OCI-LY3 (cell line): ENCODE measurements at regions not wholly inside any gene's neighbourhood (a gene's known extent, or its start where the extent isn't known, plus 50 kb on each side); places are given as distances from the start of the nearest gene placed in this dataset.

ENCODE experiments used
- H2AFZ ChIP-seq: fragments of 200-600, 300-600 bp; shearing (Covaris generic); 2 replicates; pipeline ENCODE4 v1.6.0; 2014; ENCODE audit warnings: antibody characterized with exemption, low read depth, low read length
- H3K27ac ChIP-seq: fragments of 200-600, 300-600 bp; sonication (generic); 2 replicates; pipeline ENCODE4 v1.5.1; 2014; ENCODE audit warnings: mild to moderate bottlenecking, low read length, moderate library complexity, mixed read lengths
- H3K27me3 ChIP-seq: fragments of 200-600, 300-600 bp; sonication (generic); 2 replicates; pipeline ENCODE4 v1.6.1; 2014; ENCODE audit warnings: low read depth, low read length, mixed read lengths
- H3K36me3 ChIP-seq: fragments of 200-600, 300-600 bp; sonication (generic); replicated peaks from 2 replicates; pipeline ENCODE3; 2014; ENCODE audit warnings: low read depth, low read length, mixed read lengths
- H3K4me1 ChIP-seq: fragments of 300-600, 200-600 bp; sonication (generic); 2 replicates; pipeline ENCODE4 v1.6.1; 2014; ENCODE audit warnings: low read length, mixed read lengths
- H3K4me2 ChIP-seq: fragments of 200-600, 300-600 bp; sonication (generic); 2 replicates; pipeline ENCODE4 v1.6.1; 2014; ENCODE audit warnings: low read length, mixed read lengths
- H3K4me3 ChIP-seq: fragments of 300-600, 200-600 bp; sonication (generic); 2 replicates; pipeline ENCODE4 v1.5.1; 2014; ENCODE audit warnings: antibody characterized with exemption, mild to moderate bottlenecking, low read length, moderate library complexity
- H3K79me2 ChIP-seq: fragments of 300-600, 200-600 bp; shearing (Covaris generic); 2 replicates; pipeline ENCODE4 v1.6.1; 2014; ENCODE audit warnings: mild to moderate bottlenecking, low read length, mixed read lengths
- H3K9ac ChIP-seq: fragments of 300-600, 200-600 bp; shearing (Covaris generic); 2 replicates; pipeline ENCODE4 v1.6.0; 2014; ENCODE audit warnings: mild to moderate bottlenecking, low read length, moderate library complexity
- H3K9me3 ChIP-seq: fragments of 200-600, 300-600 bp; shearing (Covaris generic); 2 replicates; pipeline ENCODE4 v1.6.1; 2014; ENCODE audit warnings: low read length, mixed read lengths; ENCODE audit not compliant: insufficient read depth
- H4K20me1 ChIP-seq: fragments of 200-600, 300-600 bp; sonication (generic); 2 replicates; pipeline ENCODE4 v1.6.1; 2016; ENCODE audit warnings: low read length, mixed read lengths; ENCODE audit not compliant: insufficient read depth
- EZH2phosphoT487 ChIP-seq: fragments of 200-600 bp; shearing (Covaris generic); IDR thresholded peaks from 2 replicates; pipeline ENCODE4 v1.6.1; 2018; ENCODE audit warnings: antibody characterized with exemption, mixed run types, low read depth
- TF ChIP-seq, protein P1 (sequence below): fragments of 200-600, 300-600 bp; sonication (generic); IDR thresholded peaks from 2 replicates; pipeline ENCODE4 v1.5.1; 2014; ENCODE audit warnings: antibody characterized with exemption, low read length, low read depth

DNA sequence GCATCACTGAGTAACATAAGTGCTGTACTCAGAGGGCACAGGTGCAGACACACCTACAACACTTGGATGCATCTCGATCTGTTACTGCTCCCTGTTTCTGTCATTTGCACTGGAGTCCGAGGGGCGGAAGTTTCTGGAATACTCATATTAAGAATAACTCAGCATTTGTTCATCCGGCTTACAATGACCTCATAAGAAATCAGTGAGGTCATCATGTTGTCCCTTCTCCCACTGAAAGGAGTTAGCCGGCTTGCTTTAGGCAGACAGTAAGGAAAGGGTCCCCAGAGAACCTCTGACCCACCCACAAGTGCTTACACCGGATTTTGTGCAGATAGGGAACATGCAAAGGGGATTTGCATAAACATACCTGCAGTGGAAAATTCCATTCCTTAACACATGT is 344.7 kb downstream of the HAPSTR1 start:
- TF ChIP-seq EZH2phosphoT487: no peak
- no peaks in the 10 kb centered on the region for H3K36me3 ChIP-seq
- no peak overlapping the region for H3K9ac ChIP-seq
- no peaks in the 10 kb centered on the region for H3K27me3 ChIP-seq
- H2AFZ ChIP-seq: no peak overlapping the region
- no peak overlapping the region for H3K27ac ChIP-seq
- no peak overlapping the region for H3K4me3 ChIP-seq
- no peaks in the 10 kb centered on the region for H3K9me3 ChIP-seq
- H3K4me2 ChIP-seq: no peak overlapping the region
- H4K20me1 ChIP-seq: no peaks in the 10 kb centered on the region
- H3K4me1 ChIP-seq: no peaks in the 10 kb centered on the region
- H3K79me2 ChIP-seq: no peaks in the 10 kb centered on the region

DNA sequence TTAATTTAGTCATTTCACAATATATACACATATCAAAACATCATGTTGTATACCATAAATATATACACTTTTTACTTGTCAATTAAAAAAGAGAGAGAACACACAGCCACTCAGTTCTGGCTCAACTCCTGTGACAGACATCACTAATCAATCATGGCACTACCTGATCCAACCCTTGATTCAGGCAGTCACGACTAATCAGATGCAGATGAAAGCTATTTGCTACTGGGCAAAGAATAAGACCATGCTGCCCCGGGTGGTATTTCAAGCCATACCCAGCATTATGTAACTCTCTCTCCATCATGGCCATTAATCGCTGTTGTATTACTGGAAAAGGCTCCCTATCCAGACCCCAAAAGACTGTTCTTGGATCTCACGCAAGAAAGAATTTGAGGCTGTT is 345.7 kb downstream of the HAPSTR1 start:
- Histone ChIP-seq H3K27ac (no peak overlapping the region), H3K27me3 (no peaks in the 10 kb centered on the region), H3K9me3 (no peaks in the 10 kb centered on the region), H3K4me3 (no peak overlapping the region), H2AFZ (no peak overlapping the region), H3K9ac (no peak overlapping the region), H3K79me2 (no peaks in the 10 kb centered on the region), H3K36me3 (no peaks in the 10 kb centered on the region), H4K20me1 (no peaks in the 10 kb centered on the region), H3K4me1 (no peaks in the 10 kb centered on the region), H3K4me2 (no peak overlapping the region)
- TF ChIP-seq, protein P1, sequence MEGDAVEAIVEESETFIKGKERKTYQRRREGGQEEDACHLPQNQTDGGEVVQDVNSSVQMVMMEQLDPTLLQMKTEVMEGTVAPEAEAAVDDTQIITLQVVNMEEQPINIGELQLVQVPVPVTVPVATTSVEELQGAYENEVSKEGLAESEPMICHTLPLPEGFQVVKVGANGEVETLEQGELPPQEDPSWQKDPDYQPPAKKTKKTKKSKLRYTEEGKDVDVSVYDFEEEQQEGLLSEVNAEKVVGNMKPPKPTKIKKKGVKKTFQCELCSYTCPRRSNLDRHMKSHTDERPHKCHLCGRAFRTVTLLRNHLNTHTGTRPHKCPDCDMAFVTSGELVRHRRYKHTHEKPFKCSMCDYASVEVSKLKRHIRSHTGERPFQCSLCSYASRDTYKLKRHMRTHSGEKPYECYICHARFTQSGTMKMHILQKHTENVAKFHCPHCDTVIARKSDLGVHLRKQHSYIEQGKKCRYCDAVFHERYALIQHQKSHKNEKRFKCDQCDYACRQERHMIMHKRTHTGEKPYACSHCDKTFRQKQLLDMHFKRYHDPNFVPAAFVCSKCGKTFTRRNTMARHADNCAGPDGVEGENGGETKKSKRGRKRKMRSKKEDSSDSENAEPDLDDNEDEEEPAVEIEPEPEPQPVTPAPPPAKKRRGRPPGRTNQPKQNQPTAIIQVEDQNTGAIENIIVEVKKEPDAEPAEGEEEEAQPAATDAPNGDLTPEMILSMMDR: no peak
- TF ChIP-seq EZH2phosphoT487: no peak

DNA sequence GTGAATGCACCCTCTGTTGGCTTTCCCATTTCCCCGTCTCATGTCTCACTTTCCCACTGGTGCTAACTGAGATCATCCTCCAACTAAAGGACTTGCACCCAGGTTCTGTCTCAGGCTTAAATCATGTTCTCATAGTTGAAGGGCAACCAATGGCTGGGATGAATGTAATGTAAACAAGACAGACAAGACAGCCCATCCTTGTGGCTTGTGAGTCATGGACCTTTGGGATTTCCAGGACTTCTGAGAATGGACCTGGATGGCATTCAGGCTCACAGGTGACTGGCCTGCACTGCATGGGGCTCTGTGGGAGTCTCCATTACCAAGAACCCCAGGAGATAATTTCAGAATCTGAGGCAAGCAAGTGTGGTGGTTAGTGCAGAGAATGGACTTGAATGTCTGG is 347.5 kb downstream of the HAPSTR1 start:
- no peak overlapping the region for H2AFZ ChIP-seq
- no peaks in the 10 kb centered on the region for H3K79me2 ChIP-seq
- H3K36me3 ChIP-seq: no peaks in the 10 kb centered on the region
- no peaks in the 10 kb centered on the region for H3K4me1 ChIP-seq
- H4K20me1 ChIP-seq: no peaks in the 10 kb centered on the region
- no peaks in the 10 kb centered on the region for H3K27me3 ChIP-seq
- no peak overlapping the region for H3K27ac ChIP-seq
- H3K9ac ChIP-seq: no peak overlapping the region
- H3K9me3 ChIP-seq: no peaks in the 10 kb centered on the region
- H3K4me3 ChIP-seq: no peak overlapping the region
- no peak overlapping the region for H3K4me2 ChIP-seq
- TF ChIP-seq, protein P1: no peak
- no peak for TF ChIP-seq EZH2phosphoT487

DNA sequence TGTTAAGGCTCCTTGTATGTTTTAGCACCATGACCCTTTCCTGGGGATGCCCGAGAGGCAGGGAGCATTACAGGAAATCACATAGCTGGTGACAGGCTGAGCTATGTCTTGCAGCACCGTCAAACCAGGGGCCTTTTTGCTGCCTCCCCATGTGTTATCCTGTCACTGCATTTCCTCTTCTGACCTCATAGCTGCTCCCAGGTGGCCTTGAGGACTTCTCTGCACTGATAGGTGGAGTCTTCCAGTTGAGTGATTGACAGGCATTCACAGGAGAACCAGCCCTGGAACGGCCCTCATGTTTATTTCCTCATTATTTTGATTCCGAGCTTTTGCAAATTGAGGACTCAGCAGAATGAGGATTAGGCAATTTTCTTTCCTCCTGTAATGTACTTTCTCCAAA is 349.6 kb downstream of the HAPSTR1 start:
- TF ChIP-seq, protein P1: no peak
- no peak for TF ChIP-seq EZH2phosphoT487
- Histone ChIP-seq H2AFZ (no peak overlapping the region), H3K79me2 (no peaks in the 10 kb centered on the region), H3K9ac (no peak overlapping the region), H4K20me1 (no peaks in the 10 kb centered on the region), H3K4me1 (no peaks in the 10 kb centered on the region), H3K27me3 (no peaks in the 10 kb centered on the region), H3K36me3 (no peaks in the 10 kb centered on the region), H3K27ac (no peak overlapping the region), H3K9me3 (no peaks in the 10 kb centered on the region), H3K4me2 (no peak overlapping the region), H3K4me3 (no peak overlapping the region)

DNA sequence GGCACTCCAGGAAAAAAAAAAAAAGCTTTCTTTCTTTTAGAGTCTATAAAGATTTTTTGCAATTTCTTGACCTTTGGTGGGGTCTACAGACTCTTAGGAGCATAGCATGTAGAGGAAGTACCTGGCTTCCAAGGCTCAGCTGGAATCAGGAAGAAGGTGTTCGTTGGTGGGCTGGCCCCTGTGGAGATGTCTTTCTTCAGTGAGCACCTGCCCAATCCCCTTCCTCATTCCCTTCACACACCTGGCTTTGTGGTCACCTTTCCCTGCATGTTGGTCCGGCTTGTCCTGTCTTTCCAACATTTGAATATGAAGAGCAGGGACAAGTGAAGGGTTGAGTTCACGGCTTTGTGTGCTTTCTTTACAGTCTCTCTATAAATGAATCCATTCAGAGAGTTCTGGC is 352.4 kb downstream of the HAPSTR1 start:
- Histone ChIP-seq H4K20me1 (no peaks in the 10 kb centered on the region), H2AFZ (no peak overlapping the region), H3K27me3 (no peaks in the 10 kb centered on the region), H3K79me2 (no peaks in the 10 kb centered on the region), H3K36me3 (no peaks in the 10 kb centered on the region), H3K9me3 (no peaks in the 10 kb centered on the region), H3K27ac (no peak overlapping the region), H3K4me1 (no peaks in the 10 kb centered on the region), H3K9ac (no peak overlapping the region), H3K4me2 (no peak overlapping the region), H3K4me3 (no peak overlapping the region)
- TF ChIP-seq, protein P1: no peak
- no peak for TF ChIP-seq EZH2phosphoT487
